HG03520 (cell line): ENCODE measurements at regions not wholly inside any gene's neighbourhood (a gene's known extent, or its start where the extent isn't known, plus 50 kb on each side); places are given as distances from the start of the nearest gene placed in this dataset.

Experiments used
- ATAC-seq: cut with Tn5 transposase; IDR thresholded peaks from one replicate; pipeline ENCODE4 v1.9.1; 2021; ENCODE audit warnings: mild to moderate bottlenecking, moderate library complexity; ENCODE audit not compliant: unreplicated experiment

- no peak for ATAC-seq
These were observed 76.5 kb upstream of the BCL6 start for GRCh38 chr3:187821616-187822317.

- ATAC-seq = no peak
These were observed 77.1 kb upstream of the BCL6 start for GRCh38 chr3:187822402-187822801.

GRCh38 chr3:187823746-187824145 is 78.5 kb upstream of the BCL6 start:
- ATAC-seq = no peak

DNA sequence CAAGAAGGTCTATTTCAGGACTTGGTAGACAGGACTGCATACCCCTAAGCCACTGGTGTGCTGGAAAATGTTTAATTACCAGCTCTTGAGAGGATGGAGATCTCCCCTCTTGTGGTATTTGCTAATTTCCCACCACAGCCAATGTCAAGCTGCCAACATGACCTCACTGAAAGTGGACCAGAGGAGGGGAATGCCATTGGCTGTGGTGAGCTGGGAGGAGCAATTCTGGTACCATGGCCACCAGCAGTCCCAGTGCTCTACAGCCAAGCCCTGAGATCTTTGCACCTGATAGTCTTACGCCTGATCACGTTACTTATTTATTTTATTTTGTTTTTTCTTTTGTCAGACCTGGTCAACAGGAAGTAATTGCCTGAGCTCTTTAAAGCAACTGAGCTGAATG is 82.5 kb upstream of the BCL6 start:
- ATAC-seq = no peak

DNA sequence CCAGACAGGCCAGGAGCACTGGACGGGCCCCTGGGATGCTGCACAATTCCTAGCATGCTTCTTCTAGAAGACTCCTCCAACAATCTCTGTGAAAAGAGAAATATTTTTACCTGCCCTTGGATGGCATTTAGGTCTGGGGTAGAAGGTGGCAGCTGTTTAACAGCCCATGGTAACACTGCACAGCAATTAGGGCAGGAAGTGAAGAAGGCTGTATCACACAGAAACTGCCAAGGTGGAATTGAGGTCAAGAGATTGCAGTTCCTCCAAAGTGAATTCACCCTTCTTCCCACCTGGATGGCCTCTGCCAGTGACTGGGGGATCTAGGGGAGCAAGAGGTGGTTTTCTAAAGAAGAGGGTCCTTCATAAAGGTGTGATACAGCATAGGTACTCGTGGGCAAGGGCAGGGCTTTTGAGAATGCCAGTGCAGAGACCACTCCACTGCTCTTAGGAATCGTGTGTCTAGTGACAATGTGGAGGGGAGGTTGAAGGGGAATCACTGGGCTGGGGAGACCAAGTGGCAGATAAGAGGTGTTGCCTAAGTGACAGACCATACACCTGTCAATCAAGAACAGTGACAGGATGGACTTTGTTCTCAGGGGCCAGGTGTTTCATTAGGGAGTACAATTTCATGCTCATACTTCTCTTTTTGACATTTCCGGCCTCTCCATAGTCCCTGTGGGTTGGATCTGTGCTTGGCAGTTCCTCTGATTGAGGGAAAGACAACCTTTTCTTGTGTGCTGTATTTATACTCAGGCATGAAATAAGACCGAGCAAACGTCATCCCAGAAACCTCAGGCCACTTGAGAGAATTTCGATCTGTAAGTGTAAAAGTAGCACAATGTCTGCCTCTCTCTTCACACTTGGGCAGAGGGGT is 83.5 kb upstream of the BCL6 start:
- ATAC-seq = peak; percentile 68

DNA sequence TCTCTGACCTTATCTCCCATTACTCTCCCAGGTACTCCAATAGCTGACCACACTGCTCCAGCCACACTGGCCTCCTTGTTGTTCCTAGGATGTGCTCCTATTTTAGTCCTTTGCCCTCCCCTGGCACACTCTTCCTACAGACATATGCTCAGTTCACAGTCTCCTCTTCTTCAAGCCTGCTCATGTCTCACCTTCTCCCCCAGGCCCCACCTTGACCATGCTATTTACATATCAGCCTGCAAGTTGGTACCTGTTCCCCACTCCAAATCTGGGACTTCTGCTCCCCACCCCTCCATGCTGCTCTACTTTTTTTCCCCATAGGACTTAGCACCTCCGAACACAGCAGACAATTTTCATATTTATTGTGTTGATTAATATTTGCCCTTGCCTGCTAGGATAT is 84.9 kb upstream of the BCL6 start:
- no peak for ATAC-seq

DNA sequence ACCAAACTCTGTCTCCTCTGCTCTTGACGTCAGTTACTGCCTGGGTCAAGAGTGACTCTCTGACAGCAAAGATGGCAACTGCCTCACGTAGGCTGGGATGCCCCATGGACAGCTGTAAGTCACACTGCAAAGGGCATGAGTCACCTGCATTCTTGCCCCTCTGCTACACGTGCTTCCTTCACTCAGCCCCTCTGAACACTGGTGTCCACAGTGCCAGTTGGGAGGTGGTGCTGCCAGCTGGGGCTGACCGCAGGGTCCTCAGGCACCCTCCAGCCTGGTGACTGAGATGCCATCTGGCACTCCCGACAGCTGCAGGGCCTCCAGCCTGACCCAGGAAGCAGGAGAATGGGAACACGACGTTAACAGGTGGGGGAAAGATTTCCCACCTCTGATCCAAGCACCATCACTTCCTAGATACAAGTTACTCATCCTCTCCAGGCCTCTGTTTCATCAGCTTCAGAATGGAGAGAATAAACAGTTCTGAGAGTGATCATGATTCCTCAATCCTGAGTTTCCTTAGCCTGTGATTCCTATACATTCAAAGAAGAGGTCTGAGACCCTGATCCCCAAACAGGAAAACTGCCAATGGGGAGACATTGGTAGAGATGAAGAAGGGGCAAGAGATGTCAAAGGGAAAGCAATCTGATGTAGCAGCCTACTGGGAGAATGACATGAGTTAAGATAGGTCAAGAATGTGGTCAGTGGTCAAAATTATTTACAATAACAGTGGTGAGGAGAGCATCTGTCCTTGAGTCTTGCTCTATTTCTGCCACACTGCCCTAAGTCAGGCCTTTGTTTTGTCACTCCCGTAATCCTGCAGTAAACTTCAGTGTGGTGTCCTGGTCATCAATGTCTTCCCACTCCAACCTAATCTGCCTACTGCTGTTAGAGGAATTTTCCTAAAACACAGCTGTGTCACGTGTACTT is 86.1 kb upstream of the BCL6 start:
- no peak for ATAC-seq

DNA sequence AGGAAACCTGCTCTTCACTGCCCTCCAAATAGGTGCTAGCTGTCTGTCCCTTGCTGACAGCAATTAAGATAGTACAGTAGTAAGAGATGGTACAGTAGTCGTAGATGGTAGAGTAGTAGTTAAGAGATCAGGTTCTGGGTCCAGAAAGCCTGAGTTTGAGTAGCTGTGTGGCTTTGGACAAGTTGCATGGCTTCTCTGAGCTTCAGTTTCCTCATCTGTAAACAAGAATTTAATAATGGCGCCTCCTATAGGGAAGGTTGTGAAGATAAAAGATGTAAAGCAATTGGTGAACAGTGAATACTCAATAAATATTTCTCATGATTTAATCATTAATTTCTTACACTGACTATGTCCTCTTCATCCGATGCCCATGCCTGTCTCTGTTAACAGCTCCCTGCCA is 86.9 kb upstream of the BCL6 start:
- ATAC-seq = no peak

- no peak for ATAC-seq
These were observed 88.1 kb upstream of the BCL6 start for GRCh38 chr3:187833375-187833774.

DNA sequence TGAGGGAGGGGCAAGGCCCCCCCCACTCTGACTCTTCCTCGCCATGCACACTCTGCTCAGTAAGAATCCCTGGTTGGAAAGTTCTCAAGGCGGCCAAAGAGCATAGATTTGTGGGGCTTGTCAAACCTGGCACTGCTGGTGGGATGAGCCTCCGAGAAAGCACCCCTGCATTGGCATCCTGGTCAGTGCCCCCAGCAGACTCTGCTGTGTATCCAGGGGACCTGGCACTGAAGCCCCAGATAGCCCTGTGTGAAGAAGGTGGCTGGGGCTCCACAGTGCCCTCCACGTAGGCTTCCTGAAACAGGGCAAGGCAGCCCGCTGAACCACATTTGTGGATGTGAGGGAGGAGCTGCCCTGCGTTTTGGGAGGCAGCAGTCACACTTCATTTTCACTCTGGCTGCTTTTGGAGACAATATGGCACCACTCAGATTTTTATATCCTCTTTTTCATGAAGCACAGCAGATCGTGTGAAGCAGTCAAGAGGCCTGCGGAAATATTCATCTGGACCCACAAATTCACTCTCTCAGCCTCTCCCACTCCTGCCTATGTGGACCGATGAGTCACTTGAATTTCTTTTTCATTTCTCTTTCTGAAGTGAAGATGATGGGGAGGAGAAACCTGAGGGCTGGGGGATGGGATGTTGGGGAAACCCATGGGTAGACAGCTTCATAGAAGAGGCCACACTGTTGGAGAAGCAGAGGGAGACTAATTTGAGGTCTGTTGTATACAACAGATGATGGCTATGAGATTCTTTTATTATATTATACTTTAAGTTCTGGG is 88.7 kb upstream of the BCL6 start:
- ATAC-seq = no peak

DNA sequence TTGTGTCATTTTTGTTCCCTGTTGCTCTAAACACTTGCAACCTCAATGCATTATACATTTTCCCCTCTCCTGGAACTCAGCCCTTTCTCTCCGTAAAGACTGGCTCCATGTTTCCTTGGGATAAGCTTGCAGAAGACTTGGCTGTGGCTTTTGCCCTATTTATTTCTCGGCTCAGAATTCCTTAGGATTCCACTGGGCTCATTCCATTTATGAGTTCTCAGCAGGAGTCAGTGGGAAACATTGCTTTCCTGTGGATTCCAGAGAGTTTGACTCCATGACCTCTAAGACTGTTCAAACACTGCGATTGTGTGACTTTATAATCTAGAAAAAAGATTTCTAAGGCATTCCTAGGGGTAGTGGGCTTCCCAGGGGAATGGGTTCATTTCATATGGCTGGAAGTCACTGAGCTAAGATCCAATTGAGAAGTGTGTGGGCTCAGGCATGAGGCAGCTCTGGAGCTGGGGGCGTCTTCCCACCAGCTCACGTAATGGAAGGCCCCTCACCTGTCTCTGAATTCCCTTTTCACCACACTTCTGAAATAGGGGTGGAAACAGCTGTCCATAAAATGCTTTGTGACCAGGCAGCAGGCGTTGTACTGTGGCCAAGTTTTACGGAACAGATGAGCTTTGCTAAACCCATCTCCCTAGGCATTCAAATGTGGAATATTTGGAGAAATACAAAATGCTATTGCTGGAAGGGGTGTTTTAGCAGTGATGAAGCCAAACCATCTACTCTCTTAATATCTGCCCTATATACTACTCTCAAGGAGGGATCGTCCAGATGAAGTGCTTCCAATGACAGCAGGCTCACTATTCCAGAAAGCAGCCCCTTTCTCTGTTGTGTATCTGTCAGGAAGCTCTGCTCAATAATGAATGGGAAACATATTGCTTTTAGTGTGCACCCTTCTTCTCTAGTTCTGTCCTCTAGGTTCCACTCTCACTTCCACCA is 91.8 kb upstream of the BCL6 start:
- ATAC-seq = no peak

DNA sequence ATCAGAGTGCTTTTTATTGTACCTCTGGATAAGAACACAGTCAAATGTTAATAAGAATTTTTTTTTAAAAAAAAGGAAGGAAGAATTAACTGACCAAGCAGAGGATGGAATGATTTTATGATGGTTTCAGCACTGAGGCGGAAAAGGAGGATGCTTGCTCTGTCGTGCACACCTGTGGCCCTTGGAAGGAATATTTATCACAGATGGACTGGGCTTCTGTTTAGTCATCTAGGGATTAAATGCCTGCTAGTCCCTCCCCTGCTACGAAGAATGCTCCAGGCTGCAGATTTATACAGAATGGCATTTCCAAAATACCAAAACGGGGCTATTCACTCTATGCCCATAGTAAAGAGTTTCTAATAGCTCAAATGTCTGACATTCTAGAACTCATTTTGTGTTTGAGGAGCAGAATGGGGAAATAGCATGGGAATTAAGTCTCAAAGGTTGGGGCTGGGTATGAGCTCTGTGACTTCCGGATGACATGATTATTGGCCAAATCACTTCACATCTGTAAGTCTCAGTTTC is 92.8 kb upstream of the BCL6 start:
- no peak for ATAC-seq

GRCh38 chr3:187839422-187839821 is 94.2 kb upstream of the BCL6 start:
- ATAC-seq = no peak

DNA sequence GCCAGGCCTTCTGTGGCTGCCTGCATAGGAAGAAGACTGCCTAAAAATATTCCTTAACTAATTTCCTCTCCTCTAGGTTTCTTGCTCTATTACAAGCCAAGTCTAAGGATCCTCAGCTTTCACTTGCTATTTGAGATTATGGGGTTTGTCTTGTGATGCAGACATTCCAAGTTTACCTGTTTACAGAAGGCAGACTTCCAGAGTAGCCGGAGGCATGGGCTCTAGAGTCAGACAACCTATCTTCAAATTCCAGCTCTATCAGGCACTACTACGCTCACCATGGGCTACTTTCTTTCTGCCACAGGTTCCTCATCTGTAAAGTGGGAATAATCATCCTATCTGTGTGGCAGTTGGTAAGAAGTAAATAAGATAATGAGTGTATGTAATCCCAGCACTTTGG is 95.6 kb upstream of the BCL6 start:
- ATAC-seq = no peak

GRCh38 chr3:187841560-187841959 is 96.3 kb upstream of the BCL6 start:
- no peak for ATAC-seq

- no peak for ATAC-seq
These were observed 98.4 kb upstream of the BCL6 start for GRCh38 chr3:187843654-187844053.

- ATAC-seq = no peak
These were observed 99.4 kb upstream of the BCL6 start for GRCh38 chr3:187844708-187845107.

GRCh38 chr3:187845826-187846225 is 100.6 kb upstream of the BCL6 start:
- ATAC-seq = no peak

DNA sequence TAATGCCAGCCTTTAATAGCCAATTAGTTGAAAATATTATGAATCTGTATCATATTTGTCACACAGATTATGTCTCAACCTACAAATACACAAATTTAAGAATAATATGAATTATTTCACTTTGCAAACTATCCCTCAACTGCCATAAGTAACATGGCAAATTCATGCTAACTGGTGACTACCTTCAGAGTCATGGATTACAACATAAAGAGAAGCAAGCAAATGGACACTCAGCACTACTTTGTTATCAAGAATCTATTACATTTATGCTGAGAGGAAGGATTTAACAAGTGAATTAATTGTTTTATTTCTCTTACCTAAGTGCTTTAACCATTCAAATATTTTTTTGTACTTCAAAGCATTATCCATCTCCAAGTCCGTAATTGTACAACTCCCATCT is 103.1 kb upstream of the BCL6 start:
- ATAC-seq = no peak
